Neural cell (in vitro differentiated cells): ENCODE measurements at regions not wholly inside any gene's neighbourhood (a gene's known extent, or its start where the extent isn't known, plus 50 kb on each side); places are given as distances from the start of the nearest gene placed in this dataset.

Source experiments
- H2AFZ ChIP-seq: fragments of 200-600, 300-800 bp; sonication (generic), shearing (Covaris generic); 2 replicates; pipeline ENCODE4 v1.6.0; 2014; ENCODE audit warnings: low read depth, mild to moderate bottlenecking, antibody characterized with exemption, low read length, moderate library complexity
- H3F3A ChIP-seq: fragments of 200-600 bp; shearing (Covaris generic); 2 replicates; pipeline ENCODE4 v1.6.1; 2016; ENCODE audit warnings: mild to moderate bottlenecking, moderate library complexity, mixed read lengths, antibody characterized with exemption, low read length; ENCODE audit not compliant: insufficient read depth, poor library complexity, severe bottlenecking
- H3K27ac ChIP-seq: fragments of 200-600, 300-800 bp; sonication (generic), shearing (Covaris generic); 2 replicates; pipeline ENCODE4 v1.5.1; 2014; ENCODE audit warnings: mild to moderate bottlenecking, low read length, moderate library complexity
- H3K27me3 ChIP-seq: fragments of 300-800, 200-600 bp; sonication (generic), shearing (Covaris generic); 2 replicates; pipeline ENCODE4 v1.6.0; 2014; ENCODE audit warnings: mild to moderate bottlenecking, low read depth, low read length, moderate library complexity; ENCODE audit not compliant: insufficient read depth
- H3K36me3 ChIP-seq: fragments of 300-800, 200-600 bp; sonication (generic), shearing (Covaris generic); 2 replicates; pipeline ENCODE4 v1.5.1; 2014; ENCODE audit warnings: mild to moderate bottlenecking, antibody characterized with exemption, low read length, moderate library complexity; ENCODE audit not compliant: insufficient read depth
- H3K4me2 ChIP-seq: fragments of 300-800, 200-600 bp; sonication (generic), shearing (Covaris generic); 2 replicates; pipeline ENCODE4 v1.6.0; 2014; ENCODE audit warnings: mild to moderate bottlenecking, low read length
- H3K4me3 ChIP-seq: fragments of 300-800, 200-600 bp; sonication (generic), shearing (Covaris generic); 2 replicates; pipeline ENCODE4 v1.5.1; 2014; ENCODE audit warnings: mild to moderate bottlenecking, low read length, moderate library complexity
- H3K79me2 ChIP-seq: fragments of 200-600 bp; shearing (Covaris generic); replicated peaks from 2 replicates; pipeline ENCODE4 v1.6.0; 2014; ENCODE audit warnings: mild to moderate bottlenecking, low read length, moderate library complexity; ENCODE audit not compliant: insufficient read depth
- H3K9ac ChIP-seq: fragments of 300-800, 200-600 bp; sonication (generic), shearing (Covaris generic); 2 replicates; pipeline ENCODE4 v1.6.1; 2016; ENCODE audit warnings: mild to moderate bottlenecking, low read length, mixed read lengths
- H3K9me2 ChIP-seq: fragments of 200-600 bp; shearing (Covaris generic); 2 replicates; pipeline ENCODE4 v1.6.1; 2016; ENCODE audit warnings: mild to moderate bottlenecking, low read length, mixed read lengths; ENCODE audit not compliant: insufficient read depth
- H3K9me3 ChIP-seq: fragments of 200-600, 300-800 bp; sonication (generic), shearing (Covaris generic); 2 replicates; pipeline ENCODE4 v1.6.1; 2016; ENCODE audit warnings: mild to moderate bottlenecking, mixed run types, low read length, moderate library complexity, mixed read lengths
- H4K20me1 ChIP-seq: fragments of 200-600 bp; shearing (Covaris generic); 2 replicates; pipeline ENCODE4 v1.6.1; 2016; ENCODE audit warnings: mild to moderate bottlenecking, mixed run types; ENCODE audit not compliant: insufficient read depth
- CTCF ChIP-seq: fragments of 450-650 bp; IDR thresholded peaks from 2 replicates; pipeline ENCODE4 v1.5.1; 2014; ENCODE audit warnings: antibody characterized with exemption, mild to moderate bottlenecking, moderate library complexity; ENCODE audit not compliant: poor library complexity, severe bottlenecking
- EP300 ChIP-seq: fragments of 450-650 bp; conservative IDR thresholded peaks from 2 replicates; pipeline ENCODE4 v1.6.1; 2014; ENCODE audit warnings: antibody characterized with exemption, mild to moderate bottlenecking, moderate library complexity; ENCODE audit not compliant: poor library complexity, severe bottlenecking
- EZH2 ChIP-seq: fragments of 200-600, 300-800 bp; shearing (Covaris generic), sonication (generic); IDR thresholded peaks from 2 replicates; pipeline ENCODE4 v1.6.1; 2014; ENCODE audit warnings: antibody characterized with exemption, low read length, borderline replicate concordance, mild to moderate bottlenecking; ENCODE audit not compliant: insufficient read depth, poor library complexity, severe bottlenecking
- MXI1 ChIP-seq: fragments of 450-650 bp; conservative IDR thresholded peaks from 2 replicates; pipeline ENCODE4 v1.6.1; 2014; ENCODE audit warnings: antibody characterized with exemption, mild to moderate bottlenecking; ENCODE audit not compliant: poor library complexity, severe bottlenecking
- POLR2AphosphoS5 ChIP-seq: IDR thresholded peaks from 2 replicates; pipeline ENCODE4 v1.6.1; 2012
- RAD21 ChIP-seq: fragments of 450-650 bp; conservative IDR thresholded peaks from 2 replicates; pipeline ENCODE4 v1.6.1; 2014; ENCODE audit warnings: antibody characterized with exemption, mild to moderate bottlenecking, moderate library complexity
- REST ChIP-seq: IDR thresholded peaks from 2 replicates; pipeline ENCODE4 v1.6.1; 2012; ENCODE audit warnings: borderline replicate concordance
- SMC3 ChIP-seq: fragments of 450-650 bp; conservative IDR thresholded peaks from 2 replicates; pipeline ENCODE4 v1.6.1; 2014; ENCODE audit warnings: antibody characterized with exemption, mild to moderate bottlenecking, moderate library complexity; ENCODE audit not compliant: poor library complexity
- TAF1 ChIP-seq: IDR thresholded peaks from 2 replicates; pipeline ENCODE4 v1.6.1; 2012; ENCODE audit warnings: low read depth

- Histone ChIP-seq H3K27me3 (no peaks in the 10 kb centered on the region), H3F3A (no peaks in the 10 kb centered on the region)
- TF ChIP-seq MXI1: no peak
- no peak for TF ChIP-seq TAF1
- no peak for TF ChIP-seq POLR2AphosphoS5
- TF ChIP-seq EP300: no peak
- TF ChIP-seq SMC3: no peak
- TF ChIP-seq RAD21: no peak
These were observed 384.8 kb upstream of the CADM2 start for GRCh38 chr3:84573962-84574361.

GRCh38 chr3:84586427-84586826, 372.4 kb upstream of the CADM2 start:
- H4K20me1 ChIP-seq: no peaks in the 10 kb centered on the region
- no peak overlapping the region for H3K27ac ChIP-seq
- H3K4me3 ChIP-seq: no peak overlapping the region
- no peaks in the 10 kb centered on the region for H3K79me2 ChIP-seq
- no peaks in the 10 kb centered on the region for H3K36me3 ChIP-seq
- H3K4me2 ChIP-seq: no peak overlapping the region
- TF ChIP-seq MXI1: no peak
- no peak for TF ChIP-seq REST
- no peak for TF ChIP-seq TAF1
- TF ChIP-seq POLR2AphosphoS5: no peak
- TF ChIP-seq CTCF: no peak
- TF ChIP-seq SMC3: no peak
- TF ChIP-seq RAD21: no peak
- TF ChIP-seq EZH2: no peak
- TF ChIP-seq EP300: no peak
- H2AFZ ChIP-seq: no peak overlapping the region
- H3K9ac ChIP-seq: no peak overlapping the region
- no peaks in the 10 kb centered on the region for H3K9me3 ChIP-seq
- no peaks in the 10 kb centered on the region for H3K9me2 ChIP-seq
- H3F3A ChIP-seq: no peaks in the 10 kb centered on the region
- H3K27me3 ChIP-seq: no peaks in the 10 kb centered on the region

More at GRCh38 chr3:84573962-84574361, 384.8 kb upstream of the CADM2 start:
- H3K36me3 ChIP-seq: no peaks in the 10 kb centered on the region
- H3K4me3 ChIP-seq: no peak overlapping the region
- H3K4me2 ChIP-seq: no peak overlapping the region
- H3K9ac ChIP-seq: no peak overlapping the region
- H4K20me1 ChIP-seq: no peaks in the 10 kb centered on the region
- no peak overlapping the region for H2AFZ ChIP-seq
- H3K27ac ChIP-seq: no peak overlapping the region
- H3K9me3 ChIP-seq: no peaks in the 10 kb centered on the region
- no peaks in the 10 kb centered on the region for H3K79me2 ChIP-seq
- no peaks in the 10 kb centered on the region for H3K9me2 ChIP-seq
